ENCODE measurements at regions not wholly inside any gene's neighbourhood (a gene's known extent, or its start where the extent isn't known, plus 50 kb on each side); places are given as distances from the start of the nearest gene placed in this dataset.

- no peak overlapping the region for H3K4me3 ChIP-seq
- no peaks in the 10 kb centered on the region for H3K36me3 ChIP-seq
- H3K9me3 ChIP-seq, result no peaks in the 10 kb centered on the region
- DNase-seq, result no peak
- in situ Hi-C loops (cut with MboI; ENCODE audit: low pct_ligation_motif_present in 1 of 4, low pct_unique_long_range_greater_than_20kb in 1 of 4, low sequenced_read_pairs in 3 of 4), result no loop called here
- H3K4me1 ChIP-seq, result no peaks in the 10 kb centered on the region
- H3K27ac ChIP-seq, result no peak overlapping the region
- H3K27me3 ChIP-seq, result no peaks in the 10 kb centered on the region
- TF ChIP-seq CTCF (IDR thresholded peaks at IDR 0.05), result no peak
- no peak for TF ChIP-seq POLR2A (IDR thresholded peaks at IDR 0.05)
- no peak for TF ChIP-seq EP300 (IDR thresholded peaks at IDR 0.05; ENCODE audit: low read depth)
- no peak for TF ChIP-seq POLR2AphosphoS5 (IDR thresholded peaks at IDR 0.05)
- WGBS, 2 donors (ENCODE audit: low coverage in 1 of 2), result 42 to 86% methylated on average over 1 of the region's 1 CpG
- intact Hi-C loops (cut with DNase I; ENCODE audit: low total_unique reads), result no loop called here
These were observed 1608.2 kb downstream of the GRIK2 start for GRCh38 chr6:103001724-103002123.

GRCh38 chr6:103000688-103001087, 1607.2 kb downstream of the GRIK2 start:
- no peak overlapping the region for H3K27ac ChIP-seq
- DNase-seq, result no peak
- in situ Hi-C loops (cut with MboI; ENCODE audit: low pct_ligation_motif_present in 1 of 4, low pct_unique_long_range_greater_than_20kb in 1 of 4, low sequenced_read_pairs in 3 of 4) (no loop called here), intact Hi-C loops (cut with DNase I; ENCODE audit: low total_unique reads) (no loop called here)
- H3K4me3 ChIP-seq, result no peak overlapping the region
- H3K27me3 ChIP-seq, result no peaks in the 10 kb centered on the region
- H3K36me3 ChIP-seq, result no peaks in the 10 kb centered on the region
- H3K9me3 ChIP-seq, result no peaks in the 10 kb centered on the region
- no peaks in the 10 kb centered on the region for H3K4me1 ChIP-seq
- WGBS, 2 donors (ENCODE audit: low coverage in 1 of 2), result 20 to 30% methylated on average over 7 to 8 of the region's 8 CpGs
- no peak for TF ChIP-seq POLR2AphosphoS5 (IDR thresholded peaks at IDR 0.05)
- TF ChIP-seq EP300 (IDR thresholded peaks at IDR 0.05; ENCODE audit: low read depth), result no peak
- TF ChIP-seq POLR2A (IDR thresholded peaks at IDR 0.05), result no peak
- TF ChIP-seq CTCF (IDR thresholded peaks at IDR 0.05), result no peak

GRCh38 chr6:102995491-102995890, 1602.0 kb downstream of the GRIK2 start:
- DNase-seq, result no peak
- no peaks in the 10 kb centered on the region for H3K4me1 ChIP-seq
- no peak overlapping the region for H3K27ac ChIP-seq
- H3K36me3 ChIP-seq, result no peaks in the 10 kb centered on the region
- intact Hi-C loops (cut with DNase I; ENCODE audit: low total_unique reads), result no loop called here
- H3K4me3 ChIP-seq, result no peak overlapping the region
- TF ChIP-seq POLR2A (IDR thresholded peaks at IDR 0.05), result no peak
- no peak for TF ChIP-seq CTCF (IDR thresholded peaks at IDR 0.05)
- no peak for TF ChIP-seq EP300 (IDR thresholded peaks at IDR 0.05; ENCODE audit: low read depth)
- no peak for TF ChIP-seq POLR2AphosphoS5 (IDR thresholded peaks at IDR 0.05)
- H3K27me3 ChIP-seq, result no peaks in the 10 kb centered on the region
- in situ Hi-C loops (cut with MboI; ENCODE audit: low pct_ligation_motif_present in 1 of 4, low pct_unique_long_range_greater_than_20kb in 1 of 4, low sequenced_read_pairs in 3 of 4), result no loop called here
- no peaks in the 10 kb centered on the region for H3K9me3 ChIP-seq

GRCh38 chr6:102994866-102995265, 1601.4 kb downstream of the GRIK2 start:
- intact Hi-C loops (cut with DNase I; ENCODE audit: low total_unique reads), result no loop called here
- H3K9me3 ChIP-seq, result no peaks in the 10 kb centered on the region
- 70 to 76% methylated on average over 1 of the region's 1 CpG for WGBS, 2 donors (ENCODE audit: low coverage in 1 of 2)
- DNase-seq, result no peak
- no peak for TF ChIP-seq POLR2A (IDR thresholded peaks at IDR 0.05)
- TF ChIP-seq CTCF (IDR thresholded peaks at IDR 0.05), result no peak
- TF ChIP-seq POLR2AphosphoS5 (IDR thresholded peaks at IDR 0.05), result no peak
- no peak for TF ChIP-seq EP300 (IDR thresholded peaks at IDR 0.05; ENCODE audit: low read depth)
- H3K4me3 ChIP-seq, result no peak overlapping the region
- H3K4me1 ChIP-seq, result no peaks in the 10 kb centered on the region
- in situ Hi-C loops (cut with MboI; ENCODE audit: low pct_ligation_motif_present in 1 of 4, low pct_unique_long_range_greater_than_20kb in 1 of 4, low sequenced_read_pairs in 3 of 4), result no loop called here
- no peaks in the 10 kb centered on the region for H3K36me3 ChIP-seq
- no peak overlapping the region for H3K27ac ChIP-seq
- no peaks in the 10 kb centered on the region for H3K27me3 ChIP-seq
